Ovary (tissue), 3 donors: ENCODE measurements at regions not wholly inside any gene's neighbourhood (a gene's known extent, or its start where the extent isn't known, plus 50 kb on each side); places are given as distances from the start of the nearest gene placed in this dataset.

Experiments used
- EP300 ChIP-seq: sonication (generic); formaldehyde crosslinking; IDR thresholded peaks from one replicate; pipeline ENCODE4 v1.6.1; 2017; ENCODE audit warnings: antibody characterized with exemption
- POLR2A ChIP-seq: fragments of 450-650 bp; IDR thresholded peaks from one replicate; pipeline ENCODE4 v1.6.1; 2017; ENCODE audit warnings: antibody characterized with exemption, mild to moderate bottlenecking, moderate library complexity
- TF ChIP-seq, protein P1 (sequence below), 3 donors: fragments of 450-650 bp in 2 of 3; fragments of 200-600 bp in 1 of 3; IDR thresholded peaks; one replicate each; pipeline versions ENCODE4 v1.5.1 to v1.8.0; 2016 to 2022; ENCODE audit warnings: antibody characterized with exemption in 3 of 3, mild to moderate bottlenecking in 1 of 3
- donor health status: DM: no; HTN: no; CAD: no.

DNA sequence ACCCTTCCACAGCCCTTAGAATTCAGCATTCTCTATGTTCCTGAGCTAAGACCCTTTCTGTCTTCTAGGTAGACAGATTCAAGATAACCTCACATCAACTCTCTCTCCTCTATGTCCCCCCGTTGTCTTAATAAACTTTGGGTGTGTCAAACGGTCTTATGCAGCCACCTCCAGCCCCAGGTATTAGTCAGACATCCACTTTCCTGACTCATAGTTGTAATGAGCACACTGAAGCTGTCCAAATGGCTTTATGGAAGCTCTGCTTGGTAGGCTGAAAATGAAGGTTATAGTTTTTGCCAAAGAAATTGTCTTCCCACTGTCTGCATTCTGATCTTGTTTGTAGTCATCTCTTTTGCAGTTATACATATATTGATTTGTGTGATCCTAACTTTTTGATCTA, 482.0 kb downstream of the RMST start:
- TF ChIP-seq, protein P1, sequence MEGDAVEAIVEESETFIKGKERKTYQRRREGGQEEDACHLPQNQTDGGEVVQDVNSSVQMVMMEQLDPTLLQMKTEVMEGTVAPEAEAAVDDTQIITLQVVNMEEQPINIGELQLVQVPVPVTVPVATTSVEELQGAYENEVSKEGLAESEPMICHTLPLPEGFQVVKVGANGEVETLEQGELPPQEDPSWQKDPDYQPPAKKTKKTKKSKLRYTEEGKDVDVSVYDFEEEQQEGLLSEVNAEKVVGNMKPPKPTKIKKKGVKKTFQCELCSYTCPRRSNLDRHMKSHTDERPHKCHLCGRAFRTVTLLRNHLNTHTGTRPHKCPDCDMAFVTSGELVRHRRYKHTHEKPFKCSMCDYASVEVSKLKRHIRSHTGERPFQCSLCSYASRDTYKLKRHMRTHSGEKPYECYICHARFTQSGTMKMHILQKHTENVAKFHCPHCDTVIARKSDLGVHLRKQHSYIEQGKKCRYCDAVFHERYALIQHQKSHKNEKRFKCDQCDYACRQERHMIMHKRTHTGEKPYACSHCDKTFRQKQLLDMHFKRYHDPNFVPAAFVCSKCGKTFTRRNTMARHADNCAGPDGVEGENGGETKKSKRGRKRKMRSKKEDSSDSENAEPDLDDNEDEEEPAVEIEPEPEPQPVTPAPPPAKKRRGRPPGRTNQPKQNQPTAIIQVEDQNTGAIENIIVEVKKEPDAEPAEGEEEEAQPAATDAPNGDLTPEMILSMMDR (IDR thresholded peaks at IDR 0.05): no peak
- TF ChIP-seq POLR2A: no peak
- no peak for TF ChIP-seq EP300
